HG03135 (cell line): ENCODE measurements at regions not wholly inside any gene's neighbourhood (a gene's known extent, or its start where the extent isn't known, plus 50 kb on each side); places are given as distances from the start of the nearest gene placed in this dataset.
"Not testable (repeated sequence)": the region's sequence is repeated elsewhere in the genome, so short reads cannot be mapped to it uniquely, and the experiment has no call there.

Source experiments
- ATAC-seq: cut with Tn5 transposase; IDR thresholded peaks from one replicate; pipeline ENCODE4 v1.9.1; 2021; ENCODE audit warnings: mild to moderate bottlenecking, moderate library complexity; ENCODE audit not compliant: unreplicated experiment

- no peak for ATAC-seq
Measured at GRCh38 chr1:189212606-189213005, 1265.1 kb downstream of the BRINP3 start.

DNA sequence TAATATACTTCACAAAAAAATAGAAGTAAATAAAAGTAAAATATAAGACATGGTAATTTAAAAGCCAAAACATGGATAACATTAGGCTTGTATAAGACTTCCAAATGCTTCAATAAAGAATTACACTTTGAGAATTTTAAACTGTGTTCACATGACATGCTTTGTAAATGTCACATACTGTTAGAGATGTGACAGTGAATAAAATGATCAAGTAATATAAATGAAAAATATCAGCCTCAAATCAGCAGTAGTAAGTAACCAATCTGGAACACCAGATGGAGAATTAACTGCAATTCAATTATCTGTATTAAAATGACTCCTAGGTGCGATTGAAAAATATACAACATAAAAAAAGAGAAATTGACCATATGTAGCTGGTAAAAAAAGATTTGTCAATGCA, 1260.8 kb downstream of the BRINP3 start:
- ATAC-seq: no peak

- ATAC-seq: no peak
Measured at GRCh38 chr1:189217646-189218045, 1260.0 kb downstream of the BRINP3 start.

DNA sequence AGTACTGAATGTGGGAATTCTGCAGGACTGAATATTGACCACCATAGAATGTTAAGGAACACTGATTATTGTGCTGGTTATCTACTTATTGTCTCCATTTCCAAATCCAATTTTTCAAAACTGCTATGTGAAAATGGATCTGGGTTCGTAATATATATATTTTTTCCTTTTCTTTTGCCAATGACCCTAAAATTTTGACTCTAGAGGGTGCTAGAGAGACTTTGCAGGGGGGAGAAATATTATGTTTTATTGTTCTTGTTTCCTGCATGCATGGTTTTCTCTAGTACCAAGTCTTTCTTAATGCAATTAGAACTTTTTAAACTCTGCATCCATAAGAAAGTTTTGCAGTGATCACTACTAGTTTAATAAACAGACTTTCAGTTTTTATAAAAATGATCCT, 1256.9 kb downstream of the BRINP3 start:
- no peak for ATAC-seq

GRCh38 chr1:189225794-189226145, 1251.9 kb downstream of the BRINP3 start:
- ATAC-seq: not testable (repeated sequence)

- no peak for ATAC-seq
Measured at GRCh38 chr1:189226779-189227178, 1250.9 kb downstream of the BRINP3 start.

DNA sequence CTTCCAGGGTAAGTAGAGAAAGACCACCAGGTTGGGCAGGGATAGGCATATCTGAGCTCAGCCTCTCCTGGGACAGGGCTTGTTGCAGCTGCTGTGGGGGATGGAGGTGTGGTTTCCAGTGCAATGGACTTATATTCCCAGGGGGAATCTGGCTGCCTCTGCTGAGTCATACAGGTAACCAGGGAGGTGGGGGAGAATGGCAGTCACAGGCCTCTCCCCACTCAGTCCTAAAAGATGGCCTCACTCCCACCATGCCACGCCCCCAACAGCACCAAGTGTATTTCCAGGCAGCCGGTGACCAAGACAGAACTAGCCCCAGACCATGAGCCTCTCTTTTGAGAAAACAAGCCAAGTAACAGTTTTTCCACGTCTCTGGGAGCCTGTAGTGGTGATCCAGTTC, 1240.7 kb downstream of the BRINP3 start:
- ATAC-seq: no peak

- no peak for ATAC-seq
Measured at GRCh38 chr1:189253601-189254350, 1223.9 kb downstream of the BRINP3 start.

GRCh38 chr1:189261128-189261527, 1216.5 kb downstream of the BRINP3 start:
- ATAC-seq: not testable (repeated sequence)

DNA sequence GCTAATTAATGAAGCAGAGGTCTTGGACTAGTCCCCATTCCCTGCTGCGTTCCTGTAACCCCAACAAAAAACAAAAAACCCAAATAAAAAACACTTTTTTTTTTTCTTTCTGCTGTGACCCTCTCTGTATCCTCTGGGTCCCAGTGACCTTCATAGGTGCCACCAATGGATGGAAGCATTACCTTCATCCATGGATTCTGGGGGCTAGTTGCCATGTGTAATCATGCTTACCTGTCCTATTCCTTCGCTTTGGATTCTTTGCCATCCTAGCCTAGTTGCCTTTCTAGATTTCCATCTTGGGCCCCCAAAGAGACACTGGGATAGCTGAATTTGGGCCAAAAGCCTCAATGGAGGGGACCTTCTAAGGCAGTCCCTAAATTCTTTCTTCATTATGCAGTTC, 1208.7 kb downstream of the BRINP3 start:
- no peak for ATAC-seq

- ATAC-seq: no peak
Measured at GRCh38 chr1:189274267-189274666, 1203.4 kb downstream of the BRINP3 start.

DNA sequence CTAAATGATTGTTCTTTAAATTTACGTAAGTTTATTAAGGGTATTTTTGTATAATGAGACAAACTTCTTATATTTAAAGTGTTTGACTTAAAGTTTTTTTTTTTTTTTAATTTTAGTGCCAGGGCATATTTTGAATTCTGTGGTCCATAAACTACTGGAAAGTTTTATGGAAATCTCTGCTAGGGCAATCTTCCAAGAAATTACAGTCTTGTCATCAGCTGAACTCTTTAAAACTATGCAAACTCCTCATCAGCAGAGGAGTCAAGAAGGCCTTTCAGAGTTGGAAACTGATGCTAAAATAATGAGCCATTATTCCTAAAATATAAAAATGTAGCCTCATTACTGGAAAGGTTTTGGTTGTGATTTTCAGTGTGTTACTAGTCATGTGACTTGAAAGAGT, 1201.9 kb downstream of the BRINP3 start:
- no peak for ATAC-seq

DNA sequence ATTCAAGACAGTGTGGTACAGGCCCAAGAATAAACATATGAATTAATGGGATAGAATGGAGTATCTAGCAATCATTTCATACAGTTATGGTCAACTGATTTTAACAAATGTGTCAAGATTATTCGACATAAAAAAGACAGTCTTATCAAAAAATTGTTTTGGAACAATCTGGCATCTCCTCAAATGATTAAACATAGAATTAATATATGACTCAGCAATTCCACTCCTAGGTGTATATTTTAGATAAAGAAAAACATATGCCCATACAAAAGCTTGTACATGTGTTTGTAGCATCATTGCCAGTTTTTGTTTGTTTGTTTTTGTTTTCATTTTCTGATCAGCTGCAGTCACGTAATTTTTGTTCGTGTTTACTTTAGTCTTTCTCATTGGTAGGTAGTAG, 1188.3 kb downstream of the BRINP3 start:
- ATAC-seq: no peak

DNA sequence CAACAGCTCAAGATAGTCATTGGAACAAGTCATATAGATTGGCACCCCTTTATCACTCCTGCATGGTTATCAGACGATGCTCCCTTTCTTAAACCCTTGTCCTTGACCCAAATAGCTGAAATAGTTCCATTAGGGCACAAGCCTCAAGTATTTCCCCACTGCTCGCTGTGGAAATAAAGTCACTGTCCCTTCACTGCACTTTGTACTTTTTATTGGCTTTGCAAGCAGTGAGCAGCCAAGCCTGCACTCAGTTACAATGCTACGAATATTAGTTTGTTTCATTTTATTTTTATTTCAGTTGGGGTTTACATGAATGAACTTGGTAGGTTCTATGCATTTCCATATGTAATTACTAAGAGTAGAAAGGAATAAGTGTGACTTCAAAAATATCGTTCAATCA, 1176.4 kb downstream of the BRINP3 start:
- no peak for ATAC-seq

GRCh38 chr1:189305279-189305678, 1172.4 kb downstream of the BRINP3 start:
- no peak for ATAC-seq

- no peak for ATAC-seq
Measured at GRCh38 chr1:189311915-189312314, 1165.7 kb downstream of the BRINP3 start.

- ATAC-seq: no peak
Measured at GRCh38 chr1:189312499-189312898, 1165.2 kb downstream of the BRINP3 start.

- no peak for ATAC-seq
Measured at GRCh38 chr1:189313488-189313887, 1164.2 kb downstream of the BRINP3 start.

DNA sequence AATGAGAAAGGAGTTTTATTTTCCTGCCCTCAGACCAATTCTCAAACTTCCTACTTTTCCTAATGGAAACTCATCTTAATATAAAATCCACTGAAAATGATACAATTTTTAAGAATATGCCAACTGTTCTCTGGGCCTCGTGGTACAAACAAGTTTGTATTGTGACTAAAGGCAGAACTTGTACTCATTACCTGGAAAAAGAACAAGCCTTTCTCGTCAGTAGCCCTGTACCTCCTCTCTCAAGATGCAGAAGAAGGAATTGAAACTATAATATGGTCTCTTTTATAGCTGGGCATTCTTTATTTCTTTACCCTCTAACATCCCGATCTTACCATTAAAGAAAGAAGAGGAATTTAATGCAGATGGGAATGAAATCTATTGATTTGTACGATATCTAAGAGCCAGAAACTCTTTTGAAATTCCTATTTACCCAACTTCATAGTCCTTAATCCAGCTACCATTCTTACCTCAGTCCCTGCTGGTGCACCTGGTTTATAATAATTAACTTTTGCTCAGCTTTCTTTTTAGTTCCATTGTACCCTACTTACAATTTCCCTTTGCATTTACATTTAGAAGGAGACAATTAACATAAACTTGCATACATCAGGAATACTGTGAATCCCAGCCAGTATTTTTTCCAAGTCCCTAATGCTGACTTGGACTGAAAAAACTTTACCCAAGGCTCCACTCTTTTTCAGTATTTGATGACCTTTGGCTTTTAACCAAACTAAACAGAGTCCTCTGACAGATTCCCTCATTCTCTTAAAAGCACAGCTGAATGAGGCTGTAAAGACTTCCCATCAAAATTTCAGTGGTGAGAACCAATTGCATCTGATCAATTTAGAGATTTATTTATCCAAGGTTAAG, 1162.4 kb downstream of the BRINP3 start:
- ATAC-seq: no peak

DNA sequence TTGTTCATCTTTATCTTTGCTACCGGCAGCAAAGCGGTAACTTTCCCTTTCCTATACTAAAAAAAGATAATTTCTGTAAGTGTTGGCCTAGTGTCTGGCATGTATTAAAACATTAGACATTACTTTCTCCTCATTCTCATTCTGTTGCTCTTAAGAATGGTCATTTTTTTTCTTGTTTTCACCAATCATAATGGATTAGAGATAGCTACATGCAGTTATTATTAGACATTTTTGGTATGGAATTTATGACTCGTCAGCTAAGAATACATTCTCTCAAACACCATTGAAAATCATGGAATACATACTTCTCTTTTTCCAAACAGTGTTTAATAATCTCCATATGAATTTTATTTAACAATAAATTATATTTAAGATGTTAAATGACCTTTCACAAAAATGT, 1154.6 kb downstream of the BRINP3 start:
- no peak for ATAC-seq

DNA sequence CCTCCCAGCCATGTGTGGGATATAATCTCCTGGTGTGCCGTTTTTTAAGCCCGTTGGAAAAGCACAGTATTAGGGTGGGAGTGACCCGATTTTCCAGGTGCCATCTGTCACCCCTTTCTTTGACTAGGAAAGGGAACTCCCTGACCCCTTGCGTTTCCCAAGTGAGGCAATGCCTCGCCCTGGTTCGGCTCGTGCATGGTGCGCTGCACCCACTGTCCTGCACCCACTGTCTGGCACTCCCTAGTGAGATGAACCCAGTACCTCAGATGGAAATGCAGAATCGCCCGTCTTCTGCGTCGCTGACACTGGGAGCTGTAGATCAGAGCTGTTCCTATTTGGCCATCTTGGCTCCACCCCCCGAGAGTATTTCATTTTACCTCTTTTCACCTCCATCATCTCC, 1146.6 kb downstream of the BRINP3 start:
- ATAC-seq: not testable (repeated sequence)
